GM03348 (cell line): ENCODE measurements at regions not wholly inside any gene's neighbourhood (a gene's known extent, or its start where the extent isn't known, plus 50 kb on each side); places are given as distances from the start of the nearest gene placed in this dataset.

ENCODE experiments used
- DNase-seq: peaks from one replicate; pipeline ENCODE4 v3.0.0; 2012; ENCODE audit warnings: low spot score

DNA sequence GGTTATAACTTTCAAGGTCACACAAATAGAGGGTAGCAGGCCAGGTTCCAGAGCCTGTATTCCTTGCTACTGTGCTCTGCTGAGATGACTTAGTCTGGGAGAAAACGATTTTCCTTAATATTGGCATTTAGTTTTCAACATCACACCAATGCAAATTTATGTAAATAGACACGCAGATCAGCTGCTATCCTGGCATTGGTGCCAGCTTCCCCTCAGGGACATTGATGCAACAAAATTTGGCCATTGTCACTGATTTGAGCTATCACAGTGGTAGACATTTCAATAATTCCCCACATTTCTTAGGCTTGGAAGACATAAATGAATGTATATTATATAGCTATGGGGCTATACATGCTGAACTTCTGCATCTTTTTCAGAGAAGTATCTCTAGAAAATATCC lies 71.6 kb upstream of the ASTN2 start:
- DNase-seq: no peak

GRCh38 chr9:117485176-117485575 lies 70.3 kb upstream of the ASTN2 start:
- DNase-seq: no peak

GRCh38 chr9:117480729-117481128 lies 65.9 kb upstream of the ASTN2 start:
- DNase-seq: no peak

DNA sequence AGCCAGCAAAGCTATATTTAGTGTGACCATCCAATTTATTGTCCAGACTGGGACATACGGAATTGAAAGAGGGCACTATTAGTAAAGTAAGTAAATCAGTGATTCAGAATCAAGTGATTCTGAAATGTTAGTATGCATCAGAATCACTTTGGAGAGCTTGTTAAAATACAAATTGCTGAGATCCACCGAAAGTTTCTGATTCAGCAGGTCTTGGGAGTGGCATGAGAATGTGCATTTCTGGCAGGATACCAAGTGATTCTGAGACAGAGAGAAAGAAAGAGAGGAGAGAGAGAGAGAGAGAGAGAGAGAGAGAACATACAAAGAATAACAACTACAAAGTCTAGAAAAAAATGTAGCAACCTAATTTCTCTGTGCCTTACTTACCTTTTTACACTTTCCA lies 65.4 kb upstream of the ASTN2 start:
- no peak for DNase-seq

GRCh38 chr9:117473293-117473692 lies 58.4 kb upstream of the ASTN2 start:
- DNase-seq: no peak

DNA sequence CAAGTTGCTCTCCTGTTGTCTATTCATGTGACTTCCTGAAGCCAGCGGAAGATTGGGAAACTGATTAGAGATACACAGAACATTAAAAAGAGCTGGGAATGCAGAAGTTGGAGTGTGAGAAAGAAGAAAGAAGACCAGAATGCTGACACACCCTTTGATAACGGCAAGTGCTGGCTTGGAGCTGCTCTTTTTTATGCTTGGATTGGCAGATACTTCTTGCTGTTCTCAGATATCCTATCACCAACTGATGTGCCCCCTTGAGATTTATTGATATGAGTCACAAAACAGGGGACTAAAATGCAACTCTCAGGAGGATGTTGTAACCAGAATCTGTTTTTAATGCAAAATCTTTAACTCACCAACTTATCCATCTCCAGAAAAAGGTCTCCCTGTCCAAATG lies 56.0 kb upstream of the ASTN2 start:
- no peak for DNase-seq

DNA sequence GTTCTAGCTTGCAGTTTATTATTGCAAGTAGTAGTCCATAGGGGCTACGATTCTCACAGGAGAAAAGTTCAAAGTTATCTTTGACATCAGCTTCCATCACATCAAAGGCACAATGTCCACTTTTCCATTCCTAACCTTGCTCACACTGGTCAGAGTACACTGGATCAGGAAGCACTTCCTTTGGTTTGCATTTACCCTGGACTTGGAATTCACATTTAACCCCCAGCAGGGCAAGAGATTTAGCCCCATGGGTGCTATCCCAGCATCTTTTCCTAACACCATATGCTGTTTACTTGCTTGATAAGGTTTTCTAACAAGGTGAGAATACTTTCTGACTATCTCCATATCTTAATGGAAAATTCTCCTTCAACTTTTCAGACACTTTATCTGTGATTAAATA lies 55.6 kb upstream of the ASTN2 start:
- DNase-seq: no peak

- no peak for DNase-seq
Observed at GRCh38 chr9:117466111-117466510, 51.3 kb upstream of the ASTN2 start.

DNA sequence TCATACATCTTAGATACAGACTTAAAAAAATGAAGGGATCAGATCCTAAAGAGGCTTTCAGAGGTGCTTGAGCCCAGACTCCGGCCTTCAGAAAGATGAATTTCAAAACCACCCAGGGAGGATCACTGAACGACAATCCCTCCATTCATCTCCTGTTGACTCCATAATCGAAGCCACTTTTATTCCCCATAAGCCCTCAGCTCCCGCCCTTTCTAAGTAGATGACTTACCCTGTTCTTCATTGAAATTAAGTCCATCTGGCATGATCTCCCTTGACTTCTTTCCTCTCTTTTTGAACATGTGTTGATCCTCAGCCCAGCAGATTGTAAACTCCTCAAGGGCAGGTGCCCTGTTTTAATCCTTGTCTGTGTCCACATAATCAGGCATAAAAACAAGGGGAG lies 50.8 kb upstream of the ASTN2 start:
- DNase-seq: no peak

- DNase-seq: no peak
Observed at GRCh38 chr9:117464941-117465616, 50.2 kb upstream of the ASTN2 start.
